HG03097 (cell line): ENCODE measurements at regions not wholly inside any gene's neighbourhood (a gene's known extent, or its start where the extent isn't known, plus 50 kb on each side); places are given as distances from the start of the nearest gene placed in this dataset.

Experiments used
- ATAC-seq: cut with Tn5 transposase; IDR thresholded peaks from one replicate; pipeline ENCODE4 v1.9.1; 2021; ENCODE audit not compliant: unreplicated experiment, low FRiP score

GRCh38 chr2:224264259-224264658, 137.6 kb downstream of the FAM124B start:
- no peak for ATAC-seq

GRCh38 chr2:224263571-224264043, 138.3 kb downstream of the FAM124B start:
- ATAC-seq, result no peak

DNA sequence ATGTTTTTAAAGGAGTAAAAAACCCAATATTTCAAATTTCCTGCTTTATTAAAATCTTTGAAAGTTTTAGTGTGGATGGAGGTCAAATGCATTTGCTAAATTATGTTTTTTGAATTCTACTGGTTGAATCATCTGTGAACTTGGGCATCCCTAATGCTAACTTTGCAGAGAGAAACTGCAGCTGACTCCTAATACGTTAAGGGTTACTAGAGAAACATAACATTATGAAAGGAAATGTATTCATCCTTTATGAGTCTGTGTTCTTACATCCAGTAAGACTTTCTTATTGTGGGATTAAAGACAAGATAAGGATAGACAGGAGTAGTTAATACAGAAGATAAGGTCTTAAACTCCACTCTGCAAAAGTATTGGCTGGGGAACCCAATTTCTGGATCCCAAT, 140.6 kb downstream of the FAM124B start:
- no peak for ATAC-seq

DNA sequence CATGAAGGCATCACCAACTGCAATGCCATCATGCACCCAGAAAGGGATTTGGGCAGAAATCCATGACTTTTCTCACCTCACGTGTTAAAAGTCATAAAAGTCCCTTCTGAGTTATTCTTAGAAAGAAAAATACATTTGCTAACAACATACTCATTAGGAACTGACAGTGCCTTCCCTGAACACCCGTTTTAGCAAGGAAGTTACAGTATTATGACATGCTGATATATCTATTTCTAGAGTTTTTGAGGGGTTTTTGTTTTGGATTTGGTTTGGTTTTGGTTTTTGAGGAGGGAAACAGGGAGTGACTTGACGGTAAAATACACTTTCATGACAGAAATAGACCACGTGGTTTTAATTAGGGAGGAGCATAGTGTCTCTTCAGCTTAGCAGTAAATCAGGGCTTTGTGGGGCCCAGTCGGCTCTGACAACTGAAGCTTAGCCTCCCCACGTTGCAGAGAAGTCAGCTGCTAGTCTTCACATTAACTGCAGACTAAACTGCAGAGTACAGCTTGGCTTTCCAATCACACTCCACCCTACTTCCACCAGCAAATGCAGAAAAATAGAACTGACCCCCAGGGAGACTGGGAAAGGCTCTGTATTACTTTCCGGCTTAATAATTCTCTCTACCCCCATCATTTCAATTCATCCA, 141.4 kb downstream of the FAM124B start:
- no peak for ATAC-seq

DNA sequence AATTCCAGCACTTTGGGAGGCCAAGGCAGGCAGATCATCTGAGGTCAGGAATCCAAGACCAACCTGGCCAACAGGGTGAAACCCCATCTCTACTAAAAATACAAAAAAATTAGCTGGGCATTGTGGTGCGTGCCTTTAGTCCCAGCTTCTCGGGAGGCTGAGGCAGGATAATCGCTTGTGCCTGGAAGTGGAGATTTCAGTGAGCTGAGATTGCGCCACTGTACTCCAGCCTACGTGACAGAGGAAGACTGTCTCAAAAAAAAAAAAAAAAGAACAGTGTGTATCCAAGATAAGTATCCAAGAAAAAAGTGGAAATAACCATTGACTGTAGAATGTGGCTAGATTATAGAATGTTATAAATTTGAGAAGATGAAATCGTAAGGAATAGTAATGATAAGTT, 142.1 kb downstream of the FAM124B start:
- ATAC-seq, result no peak

DNA sequence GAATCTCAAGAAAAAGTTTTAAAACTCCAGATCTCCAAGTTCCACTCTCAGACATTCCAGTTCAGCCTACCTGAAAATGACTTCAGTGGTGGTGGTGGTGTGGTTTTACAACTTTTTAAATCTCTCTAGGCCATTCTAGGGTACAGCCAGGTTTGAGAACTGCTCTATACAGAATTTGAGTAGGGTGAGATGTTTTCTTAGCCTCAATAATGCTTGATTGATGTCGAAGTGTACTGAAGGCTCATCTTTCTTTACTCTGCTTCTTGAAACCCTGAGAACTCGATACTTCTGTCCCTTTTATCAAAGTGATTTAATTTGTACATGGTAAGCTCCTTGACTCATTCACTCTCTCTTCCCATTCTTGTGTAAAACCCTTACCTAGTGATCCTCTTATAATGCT, 143.8 kb downstream of the FAM124B start:
- no peak for ATAC-seq

DNA sequence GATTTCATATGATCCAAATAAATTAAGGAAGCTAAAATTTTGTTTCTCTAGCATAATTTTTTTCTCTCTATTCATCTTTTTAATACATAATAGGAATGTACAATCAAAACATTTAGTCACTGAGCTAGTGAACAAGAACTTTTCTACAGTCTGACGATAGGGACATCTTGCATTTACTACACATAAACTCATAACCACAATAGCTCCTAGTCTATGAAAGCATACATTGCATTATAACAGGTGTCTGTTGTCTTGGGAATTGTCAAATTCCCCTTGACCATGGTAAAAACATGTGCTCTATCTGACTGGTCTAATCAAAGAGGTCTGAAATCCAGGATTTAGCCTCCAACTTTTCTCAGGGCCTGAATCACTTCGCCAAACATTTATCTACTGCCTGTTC, 144.8 kb downstream of the FAM124B start:
- ATAC-seq, result no peak

GRCh38 chr2:224253464-224253863, 148.4 kb downstream of the FAM124B start:
- no peak for ATAC-seq

- no peak for ATAC-seq
Measured at GRCh38 chr2:224252631-224253030, 149.3 kb downstream of the FAM124B start.

DNA sequence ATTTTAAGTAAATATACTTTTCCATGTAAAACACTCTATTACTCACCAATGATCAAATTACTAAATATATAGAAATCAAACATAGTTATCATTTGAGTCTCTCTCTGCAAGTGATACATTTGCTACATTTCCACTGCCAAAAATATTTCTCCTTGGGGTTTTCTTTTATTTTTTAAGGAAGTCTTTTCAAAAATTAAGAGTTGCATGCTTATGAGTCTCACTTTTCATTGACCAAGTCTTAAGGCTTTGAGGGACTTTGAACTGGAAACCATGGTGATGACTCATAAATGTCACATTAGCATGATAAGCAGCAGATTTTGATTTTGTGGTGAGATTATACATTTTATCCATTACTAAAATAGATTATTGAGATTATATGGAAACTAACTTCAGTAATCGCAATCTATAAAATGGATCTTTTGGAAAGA, 152.9 kb downstream of the FAM124B start:
- ATAC-seq, result no peak

DNA sequence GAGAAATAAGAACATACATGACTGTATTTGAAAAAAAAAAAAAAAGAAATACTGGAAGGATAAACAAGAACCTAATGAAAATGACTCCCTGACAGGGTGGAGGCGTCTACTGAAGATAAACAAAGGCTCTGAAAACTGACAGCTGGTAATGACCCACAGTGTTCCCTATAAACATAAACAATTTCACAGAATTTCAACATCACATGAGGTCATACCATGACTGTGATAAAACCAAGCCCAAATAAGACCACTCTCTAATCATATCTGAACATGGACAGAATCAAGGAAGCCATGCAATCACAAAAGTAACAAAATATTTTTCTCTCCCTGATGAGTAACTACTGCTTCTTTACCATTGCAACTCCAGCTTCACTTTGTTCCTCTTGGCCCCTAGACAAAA, 159.3 kb downstream of the FAM124B start:
- ATAC-seq, result no peak

DNA sequence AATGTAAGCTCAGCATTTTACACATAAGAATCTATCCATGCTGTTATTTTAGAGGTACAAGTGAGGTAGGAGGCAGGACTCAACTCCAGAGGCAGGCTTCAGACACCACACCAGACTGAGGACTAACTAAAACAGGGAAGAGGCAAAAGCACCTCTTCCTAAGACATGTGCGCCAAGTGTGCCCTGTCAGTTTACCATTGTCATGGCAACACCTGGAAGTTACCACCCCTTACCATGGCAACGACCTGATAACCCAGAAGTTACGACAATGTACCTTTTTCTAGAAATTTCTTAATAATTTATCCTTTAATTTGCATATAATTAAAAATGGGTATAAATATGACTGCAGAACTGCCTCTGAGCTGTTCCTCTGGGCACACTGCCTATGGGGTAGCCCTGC, 160.1 kb downstream of the FAM124B start:
- no peak for ATAC-seq

GRCh38 chr2:224241001-224241400, 160.9 kb downstream of the FAM124B start:
- ATAC-seq, result no peak

DNA sequence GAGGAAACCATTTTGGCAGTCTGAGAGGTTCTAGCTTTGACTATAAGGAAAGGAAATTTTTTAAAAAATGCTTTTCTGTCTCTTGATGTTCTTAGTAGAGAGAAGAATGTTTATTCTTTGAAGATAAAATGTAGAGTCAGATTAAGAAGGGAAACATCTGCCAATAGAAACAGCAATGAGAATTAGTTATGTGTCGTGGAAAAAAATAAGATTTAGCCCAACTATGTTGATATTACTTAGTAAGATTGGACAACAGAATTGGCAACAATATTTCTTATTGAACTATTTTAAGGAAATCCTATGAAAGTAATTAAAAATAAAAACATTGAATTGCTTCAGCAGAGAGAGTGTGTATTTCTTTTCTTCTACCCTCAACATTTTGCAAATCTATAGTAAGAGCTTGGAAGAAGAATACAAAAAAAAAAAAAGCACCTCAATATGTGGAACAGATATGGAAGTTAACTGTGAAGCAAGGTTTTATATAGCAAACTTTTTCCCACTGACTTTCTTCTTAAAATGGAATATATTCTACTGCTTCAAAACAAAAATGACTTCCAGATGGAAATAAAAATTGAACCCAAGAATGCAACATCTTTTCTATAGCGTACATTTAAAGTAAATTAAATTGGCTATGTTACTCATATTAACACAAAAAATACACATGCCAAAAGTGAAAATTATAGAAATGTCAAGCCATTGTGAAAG, 177.9 kb downstream of the FAM124B start:
- no peak for ATAC-seq

GRCh38 chr2:224222974-224223373, 178.9 kb downstream of the FAM124B start:
- ATAC-seq, result no peak

DNA sequence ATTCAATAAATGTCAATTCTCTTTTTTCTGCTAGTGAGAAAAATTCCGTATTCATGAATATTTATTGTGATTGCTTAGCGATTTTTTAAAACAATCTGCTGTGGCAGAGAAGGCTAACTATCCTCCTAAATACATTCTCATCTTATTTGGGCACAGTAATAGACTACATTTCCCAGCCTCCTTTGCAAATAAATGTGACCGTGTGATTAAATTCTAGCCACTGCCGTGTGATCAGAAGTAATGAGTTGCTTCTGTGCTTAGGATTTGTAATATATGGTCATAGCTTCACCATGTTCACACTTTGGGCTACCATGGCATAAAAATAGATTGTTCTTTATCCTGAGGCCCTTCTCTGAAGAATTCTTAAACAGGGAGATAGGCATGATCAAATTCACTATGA, 179.6 kb downstream of the FAM124B start:
- ATAC-seq, result no peak

DNA sequence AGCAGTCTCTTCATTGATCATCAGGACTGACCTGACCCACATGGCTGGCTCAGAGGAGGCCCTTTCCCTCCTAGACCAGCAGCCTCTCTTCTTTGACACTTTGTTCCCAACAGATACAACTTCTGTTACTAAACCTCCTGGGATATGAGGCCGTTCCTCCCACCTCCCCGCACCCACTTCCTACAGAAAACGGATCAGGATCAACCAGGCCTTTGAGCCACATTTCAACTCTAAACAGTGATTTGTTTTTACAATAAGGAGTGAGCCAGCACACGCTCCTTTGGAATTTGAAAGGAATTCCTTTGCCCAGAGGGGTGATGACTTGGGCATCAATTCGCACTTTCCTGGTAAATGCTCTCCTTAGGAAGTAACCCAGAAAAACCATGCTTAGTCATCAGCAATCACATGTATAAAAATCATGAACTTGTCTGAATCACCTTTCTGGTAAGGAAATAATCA, 180.4 kb downstream of the FAM124B start:
- ATAC-seq, result no peak

- no peak for ATAC-seq
Measured at GRCh38 chr2:224220586-224221255, 181.2 kb downstream of the FAM124B start.

DNA sequence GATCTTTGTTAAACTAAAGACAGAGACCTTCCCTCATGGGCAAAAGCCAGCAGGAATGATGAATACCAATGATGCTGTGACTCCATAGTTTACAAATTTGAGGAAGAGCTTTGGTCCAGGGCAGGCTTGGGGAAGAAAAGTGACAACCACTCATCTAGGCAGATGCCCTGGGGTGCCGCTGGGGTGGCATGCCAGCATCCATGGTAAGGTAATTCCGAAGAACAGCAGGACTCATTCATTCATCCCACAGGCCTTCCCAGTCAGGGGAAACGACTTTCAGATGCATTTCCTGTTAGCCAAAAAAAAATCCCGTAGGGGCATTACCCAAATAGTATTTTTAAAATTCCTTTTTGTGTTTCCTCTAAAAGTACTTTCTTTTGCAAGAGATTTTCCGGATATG, 180.7 kb upstream of the SERPINE2 start:
- ATAC-seq, result no peak

DNA sequence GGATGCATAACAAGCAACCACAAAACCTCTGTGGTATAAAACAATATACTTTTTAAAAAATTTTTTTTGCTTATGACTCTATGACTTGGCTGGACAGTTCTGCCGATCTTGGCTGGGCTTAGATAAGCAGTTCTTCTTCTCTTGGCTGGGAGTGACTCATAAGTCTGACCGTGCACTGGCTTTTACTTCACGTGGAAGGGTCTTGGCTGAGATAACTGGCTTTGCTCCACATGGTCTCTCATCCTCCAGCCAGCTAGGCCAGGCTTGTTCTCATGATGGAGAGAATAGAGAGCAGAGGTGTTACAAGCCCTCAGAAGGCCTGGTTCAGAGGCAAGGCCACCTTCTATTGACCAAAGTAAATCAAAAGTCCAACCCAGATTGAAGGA, 178.9 kb upstream of the SERPINE2 start:
- no peak for ATAC-seq

DNA sequence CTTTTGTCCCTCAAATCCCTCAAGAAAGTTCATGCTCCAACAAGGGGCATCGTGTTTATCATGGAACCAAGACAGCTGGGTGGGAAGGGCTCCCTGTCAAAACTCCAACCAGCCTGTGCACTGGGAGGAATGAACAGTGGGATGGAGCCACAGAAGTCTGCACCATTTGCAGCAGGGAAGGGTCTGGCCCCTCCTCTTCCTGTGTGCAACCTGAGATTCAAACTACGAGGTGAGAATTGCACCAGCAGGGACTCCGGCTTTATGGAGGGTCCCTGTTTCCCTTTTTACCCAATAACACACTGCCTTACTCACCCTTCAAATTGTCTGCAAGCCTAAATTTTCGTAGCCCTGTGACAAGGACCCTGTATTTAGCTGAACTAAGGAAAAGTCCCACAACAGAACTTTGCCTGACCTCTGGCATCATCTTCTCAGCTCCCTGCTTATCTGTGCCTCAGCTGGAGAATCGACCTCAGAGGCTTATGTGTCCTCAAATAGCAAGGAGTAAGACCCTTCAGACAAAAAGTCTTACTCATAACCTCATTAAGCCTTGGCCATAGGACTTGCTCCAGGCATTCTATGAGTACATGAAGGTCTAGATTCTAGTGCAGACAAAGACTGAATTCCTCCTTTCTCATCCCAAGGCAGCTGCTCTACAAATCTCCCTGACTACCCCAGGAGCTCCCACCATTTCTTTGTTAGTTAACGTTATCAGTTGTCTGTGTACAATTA, 178.3 kb upstream of the SERPINE2 start:
- no peak for ATAC-seq
